GM19324 (cell line): ENCODE measurements at regions not wholly inside any gene's neighbourhood (a gene's known extent, or its start where the extent isn't known, plus 50 kb on each side); places are given as distances from the start of the nearest gene placed in this dataset.
"Not testable (repeated sequence)": the region's sequence is repeated elsewhere in the genome, so short reads cannot be mapped to it uniquely, and the experiment has no call there.

ENCODE experiments used
- ATAC-seq: cut with Tn5 transposase; IDR thresholded peaks from one replicate; pipeline ENCODE4 v1.9.1; 2021; ENCODE audit warnings: mild to moderate bottlenecking, moderate library complexity; ENCODE audit not compliant: unreplicated experiment, low FRiP score

GRCh38 chr11:110347660-110348059 is 51.2 kb upstream of the RDX start:
- ATAC-seq: no peak

DNA sequence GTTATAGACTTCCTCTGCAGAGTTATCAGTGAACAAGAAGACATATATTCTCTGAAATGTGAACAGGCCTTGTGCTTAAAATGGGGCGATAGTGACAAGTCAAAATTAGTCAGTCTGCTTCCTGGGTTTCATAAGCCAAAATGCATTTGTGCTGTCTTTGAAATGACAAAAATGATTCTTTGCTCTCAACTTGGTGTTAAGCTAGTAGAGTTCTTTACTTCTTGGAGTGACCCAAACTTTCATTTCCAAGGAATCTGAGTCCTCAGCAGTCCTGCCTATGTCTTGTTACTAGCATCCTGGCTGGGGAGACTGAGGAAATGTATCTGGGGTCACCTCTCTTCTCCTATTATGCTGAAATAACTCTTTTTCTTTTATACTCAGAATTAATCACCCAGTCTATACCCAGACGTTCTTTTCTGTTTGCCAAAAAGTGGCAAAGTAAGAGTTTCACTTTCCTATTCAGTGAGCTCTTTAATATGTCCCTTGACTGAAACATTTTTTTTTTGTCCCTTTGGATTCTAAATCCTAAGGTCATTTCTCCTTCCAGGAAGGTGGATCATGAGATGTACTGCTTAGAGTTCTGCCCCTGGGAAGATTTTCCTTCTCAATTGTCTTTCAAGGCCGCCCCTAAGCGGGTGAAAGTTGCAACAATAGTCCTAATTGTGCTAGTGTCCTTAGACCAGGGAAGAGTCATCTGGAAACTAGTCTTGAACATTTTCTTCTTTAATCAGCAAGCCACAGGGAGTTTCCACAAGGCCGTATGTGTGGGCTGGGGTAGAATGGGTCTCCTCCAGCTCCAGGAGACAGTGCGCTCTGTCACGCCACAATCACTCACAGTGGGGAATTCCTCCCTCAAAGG is 53.0 kb upstream of the RDX start:
- peak; percentile 56 for ATAC-seq

DNA sequence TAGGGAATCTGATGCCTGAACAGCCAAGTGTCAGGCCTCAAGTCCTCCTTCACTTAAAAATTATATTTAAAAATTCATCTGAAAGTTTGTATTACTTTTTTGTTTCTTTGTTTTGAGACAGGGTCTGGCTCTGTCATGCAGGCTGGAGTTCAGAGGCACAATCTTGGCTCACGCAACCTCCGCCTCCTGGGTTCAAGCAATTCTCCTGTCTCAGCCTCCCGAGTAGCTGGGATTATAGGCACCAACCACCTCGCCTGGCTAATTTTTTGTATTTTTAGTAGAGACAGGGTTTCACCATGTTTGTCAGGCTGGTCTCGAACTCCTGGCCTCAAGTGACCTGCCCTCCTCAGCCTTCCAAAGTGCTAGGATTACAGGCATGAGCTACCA is 53.6 kb upstream of the RDX start:
- not testable (repeated sequence) for ATAC-seq

- ATAC-seq: no peak
These were observed 58.8 kb upstream of the RDX start for GRCh38 chr11:110355011-110355744.

DNA sequence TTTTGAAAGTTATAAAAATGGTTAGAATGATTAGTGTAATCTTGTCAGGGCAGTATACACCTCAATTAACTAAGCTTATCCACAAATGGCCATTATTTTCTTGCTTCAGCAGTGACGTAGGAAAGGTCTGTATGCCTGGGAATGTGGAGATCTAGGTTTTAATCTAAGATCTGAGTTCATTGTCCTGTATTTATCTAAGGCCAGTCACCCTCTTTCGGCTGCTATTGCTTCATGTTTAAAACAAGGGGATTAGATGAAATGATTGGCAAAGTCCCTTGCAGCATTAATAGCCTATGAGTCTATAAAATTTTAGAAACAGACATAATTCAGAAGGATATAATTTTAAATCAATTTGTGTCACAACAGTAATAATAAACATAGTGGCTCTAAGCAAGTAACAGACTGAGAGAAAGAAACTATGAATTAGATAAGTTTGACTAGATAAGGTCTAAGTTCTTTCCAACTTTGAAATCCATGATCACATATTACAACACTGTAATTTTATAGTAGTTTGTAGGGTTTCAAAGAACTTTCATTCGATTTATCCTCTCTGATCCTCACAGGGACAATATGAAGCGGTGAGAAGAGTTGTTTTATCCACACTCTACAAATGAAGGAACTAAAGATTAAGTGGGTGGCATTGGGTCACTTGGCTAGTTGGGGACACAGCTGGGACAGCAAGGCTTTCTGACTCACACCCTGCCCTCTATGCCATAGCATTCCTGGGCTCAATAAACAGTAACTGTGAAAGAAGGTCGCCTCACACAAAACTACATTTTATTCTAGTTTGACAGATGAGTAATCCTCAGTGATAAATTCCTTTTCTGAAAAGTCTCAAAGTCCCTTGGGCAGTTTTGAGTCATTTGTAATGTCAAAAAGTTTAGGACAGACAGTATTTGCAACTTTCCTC is 60.6 kb upstream of the RDX start:
- ATAC-seq: no peak

DNA sequence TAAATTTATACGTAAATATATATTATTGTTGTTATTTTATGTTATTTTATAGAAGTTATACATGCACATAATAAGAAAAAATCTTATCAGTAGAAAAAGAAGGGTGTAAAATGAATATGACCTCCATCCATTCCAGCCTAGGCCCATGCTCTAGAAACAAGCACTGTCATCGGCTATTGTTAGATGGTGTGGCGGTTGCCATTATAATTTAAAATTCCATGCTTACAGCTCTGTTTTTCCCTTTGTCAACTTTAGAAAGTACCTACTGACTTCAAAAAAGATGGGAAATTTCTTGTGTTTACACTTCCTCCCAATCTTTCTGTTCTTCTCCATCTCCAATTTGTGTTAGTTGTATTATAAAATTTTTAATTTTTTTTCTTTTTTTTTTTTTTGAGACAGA is 61.9 kb upstream of the RDX start:
- ATAC-seq: no peak

DNA sequence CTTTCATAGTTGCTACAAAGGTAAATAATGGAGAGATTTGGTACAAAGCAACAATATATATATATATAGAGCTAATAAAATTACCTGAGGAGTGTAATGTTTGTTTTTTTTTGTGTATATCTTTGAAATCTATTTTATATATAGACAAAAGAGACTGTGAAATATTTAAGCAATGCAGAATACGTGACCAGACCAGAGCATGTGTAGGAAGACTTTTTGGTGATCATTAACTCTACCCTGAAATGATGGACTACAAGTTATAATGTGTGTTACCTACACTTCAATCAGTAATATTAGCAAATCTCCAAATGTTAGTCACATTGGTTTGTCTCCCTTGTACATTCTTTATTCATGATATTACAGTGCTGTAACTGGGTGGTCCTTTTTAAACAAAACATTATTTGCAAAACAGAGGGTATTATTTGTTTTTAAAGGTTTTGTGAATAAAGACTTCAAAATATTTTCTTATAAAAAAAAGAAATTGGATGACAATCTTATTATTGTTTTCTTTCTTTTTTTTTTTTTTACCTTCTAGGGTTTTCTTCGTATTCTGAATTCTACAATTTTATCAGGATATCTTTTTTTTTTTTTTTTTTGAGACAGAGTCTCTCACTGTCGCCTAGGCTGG is 64.5 kb upstream of the RDX start:
- ATAC-seq: not testable (repeated sequence)

DNA sequence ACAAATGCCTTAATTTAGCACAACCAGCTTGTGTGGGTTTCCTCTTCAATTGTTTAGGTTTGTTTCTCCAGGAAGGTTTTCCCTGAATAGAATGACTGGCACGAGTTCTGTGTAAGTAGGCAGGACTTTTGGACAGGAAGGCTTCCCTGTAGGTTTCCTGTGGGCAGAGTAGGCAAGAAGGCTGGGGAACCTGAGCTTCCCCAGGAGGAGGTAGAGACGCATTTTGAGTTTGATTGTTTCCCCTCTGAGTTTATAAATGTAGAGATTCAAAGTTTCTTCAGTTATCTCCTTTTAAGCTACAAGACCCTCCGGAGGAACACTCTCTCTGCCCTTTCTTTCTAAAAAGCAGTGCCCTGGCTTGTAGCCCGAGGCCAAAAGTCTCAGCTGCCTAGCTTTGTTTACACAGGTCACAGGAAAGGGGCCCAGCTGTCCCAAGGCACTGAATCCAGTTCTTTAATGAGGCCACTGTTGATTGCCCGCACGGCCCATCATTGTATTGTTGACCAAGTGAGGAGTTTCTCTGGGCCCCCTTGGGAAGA is 66.6 kb upstream of the RDX start:
- ATAC-seq: no peak

DNA sequence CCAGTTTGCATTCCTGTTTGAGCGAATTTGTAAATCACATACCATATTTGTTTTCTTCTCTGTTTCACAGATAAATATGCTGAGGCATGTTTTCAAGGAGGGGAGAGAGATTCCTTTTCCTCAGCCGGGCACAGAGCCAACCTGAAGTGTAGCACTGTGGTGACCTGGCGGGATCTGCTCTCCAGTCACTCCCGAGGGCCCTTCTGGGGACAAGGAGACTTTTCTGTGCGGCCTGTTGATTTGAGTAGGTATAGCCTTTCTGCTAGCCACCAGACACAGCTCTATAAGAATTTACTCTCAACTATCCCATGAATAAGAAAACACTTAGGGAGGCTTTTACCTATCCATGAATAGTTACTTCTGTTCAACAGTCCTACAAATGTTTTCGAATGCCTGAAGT is 63.5 kb upstream of the FDX1 start:
- no peak for ATAC-seq

DNA sequence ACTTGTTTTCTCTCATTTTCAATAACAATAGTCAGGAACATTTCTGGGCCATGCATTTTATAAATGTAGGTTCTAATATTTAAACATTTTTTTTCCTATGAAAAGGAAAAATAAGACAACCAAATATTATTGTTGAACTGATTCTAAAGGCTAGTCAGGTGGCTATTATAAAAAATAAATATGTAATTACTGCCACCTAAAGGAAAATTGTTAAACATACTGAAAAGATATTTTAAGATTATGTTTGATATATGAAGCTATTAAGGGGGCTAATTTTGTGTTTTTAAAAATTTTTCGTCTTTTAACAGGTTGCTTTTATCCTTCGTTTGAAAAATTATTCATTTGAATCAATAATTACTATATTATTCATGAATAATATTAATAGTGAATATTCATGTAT is 62.2 kb upstream of the FDX1 start:
- no peak for ATAC-seq

DNA sequence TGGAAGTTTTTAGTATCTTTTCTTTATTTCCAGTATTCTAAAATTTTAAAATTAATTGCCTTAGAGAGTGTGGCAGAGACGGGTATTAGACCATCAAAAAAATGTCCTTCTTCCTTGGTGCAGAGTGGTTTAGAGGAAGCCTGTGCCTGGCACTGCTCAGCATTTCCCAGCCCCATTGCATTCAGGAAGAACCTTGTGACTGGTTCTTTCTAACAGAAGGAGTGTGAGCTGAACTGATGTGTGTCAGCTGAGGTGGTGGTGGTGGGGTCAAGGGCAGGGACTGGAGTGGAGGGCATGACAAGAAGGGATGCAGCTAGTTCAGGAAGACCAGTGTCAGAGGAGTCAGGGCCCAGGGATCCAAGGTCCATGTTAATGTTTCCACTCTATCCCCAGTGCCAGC is 58.7 kb upstream of the FDX1 start:
- no peak for ATAC-seq

GRCh38 chr11:110373051-110373702 is 56.6 kb upstream of the FDX1 start:
- ATAC-seq: peak; percentile 79

GRCh38 chr11:110374921-110375320 is 54.8 kb upstream of the FDX1 start:
- ATAC-seq: no peak

GRCh38 chr11:110375351-110375750 is 54.4 kb upstream of the FDX1 start:
- ATAC-seq: no peak

DNA sequence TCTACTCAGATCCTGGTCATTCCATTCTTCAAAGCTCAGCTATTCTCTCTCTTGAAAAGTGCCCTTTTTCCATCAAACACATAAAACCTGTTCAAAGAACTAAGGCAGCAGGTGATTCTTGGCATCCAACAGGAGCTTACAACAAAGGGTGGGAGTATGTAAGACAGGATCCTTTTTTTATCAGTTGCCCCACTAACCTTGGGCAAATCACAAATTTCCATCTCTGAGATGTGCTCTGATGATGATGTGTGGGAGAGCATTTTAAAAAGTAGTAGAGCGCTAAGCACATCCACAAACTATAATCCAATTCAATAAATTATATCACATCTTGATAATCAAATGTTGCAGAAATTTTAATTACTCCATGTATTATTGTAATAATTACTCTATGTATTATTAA is 53.7 kb upstream of the FDX1 start:
- no peak for ATAC-seq

DNA sequence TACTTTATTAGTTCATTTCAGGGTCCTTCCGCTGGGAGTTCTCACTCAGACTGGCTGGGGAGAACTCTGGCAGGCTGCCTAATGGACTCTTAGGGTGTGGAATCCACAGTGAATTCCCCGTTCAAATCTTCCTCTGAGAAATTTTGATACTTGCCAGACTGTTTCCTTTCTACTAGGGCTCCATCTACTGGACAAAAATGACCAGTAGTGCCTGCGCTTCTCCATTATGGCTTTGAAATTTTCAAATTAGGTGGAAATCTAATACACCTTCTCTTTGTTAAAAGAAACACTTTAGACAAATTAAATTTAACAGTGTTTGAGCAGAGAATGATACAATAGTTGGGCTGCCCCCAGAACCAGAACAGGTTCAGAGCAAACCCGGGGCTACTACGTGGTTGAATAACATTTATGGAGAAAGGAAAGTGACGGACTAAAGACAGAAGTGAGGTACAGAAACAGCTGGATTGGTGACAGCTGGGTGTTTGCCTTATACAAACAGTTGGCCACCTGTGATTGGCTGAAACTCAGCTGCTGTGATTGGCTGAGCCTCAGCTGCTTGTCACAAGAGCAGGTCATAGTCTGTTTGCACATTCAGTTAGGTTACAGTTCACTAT is 52.9 kb upstream of the FDX1 start:
- peak; percentile 67 for ATAC-seq

DNA sequence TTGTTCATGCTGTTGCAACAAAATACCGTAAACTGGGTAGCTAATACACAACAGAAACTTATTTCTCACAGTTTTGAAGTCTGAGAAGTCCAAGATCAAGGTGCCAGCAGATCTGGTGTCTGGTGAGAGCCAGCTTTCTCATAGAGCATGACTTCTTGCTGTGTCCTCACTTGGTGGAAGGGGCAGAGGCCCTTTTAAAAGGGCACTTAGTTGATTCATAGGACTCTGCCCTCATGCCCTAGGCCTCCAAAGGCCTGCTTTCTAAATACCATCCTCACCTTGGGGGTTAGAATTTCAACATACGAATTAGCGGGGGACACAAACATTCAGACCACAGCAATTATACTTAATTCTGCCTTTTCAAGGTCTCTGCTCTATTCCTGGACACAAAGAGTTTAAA is 52.3 kb upstream of the FDX1 start:
- no peak for ATAC-seq

- no peak for ATAC-seq
These were observed 50.5 kb upstream of the FDX1 start for GRCh38 chr11:110379261-110379660.

DNA sequence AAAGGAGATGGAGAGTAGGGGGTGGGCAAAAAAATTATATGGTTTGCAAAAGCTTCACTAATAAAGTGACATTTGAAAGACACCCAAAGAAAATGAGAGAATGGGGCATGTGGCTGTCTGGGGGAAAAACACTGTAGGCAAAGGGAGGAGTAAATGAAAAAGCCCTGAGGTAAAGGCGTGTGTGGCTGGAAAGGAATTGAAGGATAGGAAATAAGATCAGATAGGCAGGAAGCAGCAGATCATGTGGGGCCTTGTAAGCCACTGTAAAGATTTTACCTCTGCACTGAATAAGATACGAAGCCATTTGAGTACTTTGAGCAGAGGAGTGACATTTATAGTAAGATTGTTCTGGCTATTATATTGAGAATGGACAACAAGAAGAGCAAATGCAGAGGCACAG is 49.8 kb upstream of the FDX1 start:
- ATAC-seq: no peak
